H9 (cell line): ENCODE measurements at regions not wholly inside any gene's neighbourhood (a gene's known extent, or its start where the extent isn't known, plus 50 kb on each side); places are given as distances from the start of the nearest gene placed in this dataset.

Experiments used
- DNase-seq: peaks from one replicate; pipeline ENCODE4 v3.0.0-alpha.2; 2017
- H2AFZ ChIP-seq: one replicate; pipeline ENCODE4 v1.6.1; 2013; ENCODE audit warnings: mild to moderate bottlenecking, low read length, control low read depth, moderate library complexity
- H2AK5ac ChIP-seq: 2 replicates; pipeline ENCODE4 v1.6.1; 2013; ENCODE audit warnings: low read length, control low read depth, mixed read lengths; ENCODE audit not compliant: insufficient read length
- H2BK120ac ChIP-seq: one replicate; pipeline ENCODE4 v1.6.1; 2013; ENCODE audit warnings: low read depth, mild to moderate bottlenecking, low read length, control low read depth, inconsistent platforms; ENCODE audit not compliant: poor library complexity, severe bottlenecking
- H2BK12ac ChIP-seq: 2 replicates; pipeline ENCODE4 v1.6.1; 2013; ENCODE audit warnings: low read length, control low read depth, mixed read lengths, low read depth; ENCODE audit not compliant: insufficient read length
- H2BK15ac ChIP-seq: 2 replicates; pipeline ENCODE4 v1.6.1; 2013; ENCODE audit warnings: low read depth, low read length, control low read depth
- H2BK20ac ChIP-seq: one replicate; pipeline ENCODE4 v1.6.1; 2013; ENCODE audit warnings: low read depth, mild to moderate bottlenecking, low read length, control low read depth, inconsistent platforms; ENCODE audit not compliant: poor library complexity, severe bottlenecking
- H2BK5ac ChIP-seq: 2 replicates; pipeline ENCODE4 v1.6.1; 2013; ENCODE audit warnings: low read length, control low read depth, mixed read lengths; ENCODE audit not compliant: insufficient read length
- H3K14ac ChIP-seq: 2 replicates; pipeline ENCODE4 v1.6.1; 2013; ENCODE audit warnings: low read length, control low read depth; ENCODE audit not compliant: insufficient read depth
- H3K18ac ChIP-seq: 2 replicates; pipeline ENCODE4 v1.6.1; 2013; ENCODE audit warnings: low read depth, mild to moderate bottlenecking, mixed read lengths, low read length, control low read depth; ENCODE audit not compliant: insufficient read length
- H3K23ac ChIP-seq: 2 replicates; pipeline ENCODE4 v1.6.1; 2013; ENCODE audit warnings: low read length, control low read depth, mixed read lengths, low read depth; ENCODE audit not compliant: insufficient read length
- H3K23me2 ChIP-seq: 2 replicates; pipeline ENCODE4 v1.6.1; 2013; ENCODE audit warnings: low read depth, mild to moderate bottlenecking, mixed read lengths, low read length, control low read depth; ENCODE audit not compliant: insufficient read length, poor library complexity, severe bottlenecking
- H3K27ac ChIP-seq: 2 replicates; pipeline ENCODE4 v1.5.1; 2013; ENCODE audit warnings: low read length, control low read depth, mixed read lengths, low read depth; ENCODE audit not compliant: insufficient read length
- H3K27me3 ChIP-seq: 2 replicates; pipeline ENCODE4 v1.6.1; 2013; ENCODE audit warnings: low read length, control low read depth, inconsistent platforms; ENCODE audit not compliant: insufficient read depth
- H3K4ac ChIP-seq: 2 replicates; pipeline ENCODE4 v1.6.1; 2013; ENCODE audit warnings: low read depth, mild to moderate bottlenecking, control low read depth, inconsistent platforms, low read length, moderate library complexity
- H3K4me1 ChIP-seq: 2 replicates; pipeline ENCODE4 v1.6.1; 2013; ENCODE audit warnings: low read length, control low read depth, inconsistent platforms; ENCODE audit not compliant: insufficient read depth
- H3K4me2 ChIP-seq: 2 replicates; pipeline ENCODE4 v1.6.1; 2013; ENCODE audit warnings: low read length, control low read depth, mixed read lengths; ENCODE audit not compliant: insufficient read length, insufficient read depth
- H3K56ac ChIP-seq: 2 replicates; pipeline ENCODE4 v1.6.1; 2013; ENCODE audit warnings: low read depth, mild to moderate bottlenecking, mixed read lengths, low read length, control low read depth; ENCODE audit not compliant: insufficient read length
- H3K79me1 ChIP-seq: 2 replicates; pipeline ENCODE4 v1.6.1; 2013; ENCODE audit warnings: low read depth, mild to moderate bottlenecking, moderate library complexity, low read length, control low read depth, inconsistent platforms; ENCODE audit not compliant: insufficient read depth, poor library complexity, severe bottlenecking
- H3K79me2 ChIP-seq: 2 replicates; pipeline ENCODE4 v1.6.1; 2013; ENCODE audit warnings: low read length, control low read depth, inconsistent platforms; ENCODE audit not compliant: insufficient read depth
- H3K9ac ChIP-seq: 2 replicates; pipeline ENCODE4 v1.6.1; 2013; ENCODE audit warnings: low read length, control low read depth, mixed read lengths; ENCODE audit not compliant: insufficient read length; ENCODE audit errors: extremely low read depth
- H3K9me3 ChIP-seq: one replicate; pipeline ENCODE4 v1.6.1; 2013; ENCODE audit warnings: low read depth, low read length, inconsistent platforms; ENCODE audit not compliant: control insufficient read depth
- H3T11ph ChIP-seq: one replicate; pipeline ENCODE4 v1.6.1; 2013; ENCODE audit warnings: mild to moderate bottlenecking, low read length, control low read depth, inconsistent platforms
- H4K20me1 ChIP-seq: one replicate; pipeline ENCODE4 v1.6.1; 2013; ENCODE audit not compliant: control insufficient read depth, insufficient read length, insufficient read depth
- H4K5ac ChIP-seq: 2 replicates; pipeline ENCODE4 v1.6.1; 2013; ENCODE audit warnings: low read depth, mild to moderate bottlenecking, mixed read lengths, low read length, control low read depth; ENCODE audit not compliant: insufficient read length
- H4K8ac ChIP-seq: replicated peaks from 2 replicates; pipeline ENCODE4 v1.6.1; 2013; ENCODE audit warnings: low read length, control low read depth, mixed read lengths, low read depth; ENCODE audit not compliant: insufficient read length
- H4K91ac ChIP-seq: 2 replicates; pipeline ENCODE4 v1.6.1; 2013; ENCODE audit warnings: low read depth, mild to moderate bottlenecking, moderate library complexity, mixed read lengths, low read length, control low read depth; ENCODE audit not compliant: insufficient read length
- H3K27ac Mint-ChIP-seq, 3 experiments: 2 replicates in 2 of 3; 3 replicates in 1 of 3; pipeline ENCODE4 v1.8.0; 2020 to 2021; ENCODE audit warnings: mixed read lengths in 3 of 3, mild to moderate bottlenecking in 1 of 3, moderate library complexity in 1 of 3
- H3K27me3 Mint-ChIP-seq: 2 replicates; pipeline ENCODE4 v1.8.0; 2021; ENCODE audit warnings: low read depth, mild to moderate bottlenecking, moderate library complexity, mixed read lengths
- H3K36me3 Mint-ChIP-seq, 3 experiments: 2 replicates in 2 of 3; 3 replicates in 1 of 3; pipeline ENCODE4 v1.8.0; 2020 to 2021; ENCODE audit warnings: low read depth in 3 of 3, mixed read lengths in 3 of 3; ENCODE audit not compliant: insufficient read depth in 1 of 3
- H3K4me1 Mint-ChIP-seq, 2 experiments: 2 replicates each; pipeline ENCODE4 v1.8.0; 2020; ENCODE audit warnings: mixed read lengths in 2 of 2
- H3K4me3 Mint-ChIP-seq, 2 experiments: 2 replicates in 1 of 2; 3 replicates in 1 of 2; pipeline ENCODE4 v1.8.0; 2020 to 2021; ENCODE audit warnings: mild to moderate bottlenecking in 2 of 2, mixed read lengths in 2 of 2, moderate library complexity in 1 of 2
- H3K9me3 Mint-ChIP-seq, 2 experiments: 2 replicates in 1 of 2; 3 replicates in 1 of 2; pipeline ENCODE4 v1.8.0; 2020; ENCODE audit warnings: mild to moderate bottlenecking in 2 of 2, mixed read lengths in 2 of 2, moderate library complexity in 1 of 2
- WGBS: extraction: QIAGEN DNeasy Blood & Tissue Kit; methylation state at CpG from one replicate; pipeline ENCODE4 v1.1.7; 2013; ENCODE audit warnings: missing lambda C conversion rate, low lambda C conversion rate, mixed read lengths; ENCODE audit not compliant: insufficient read length; ENCODE audit errors: extremely low coverage; 5-methylcytosine and 5-hydroxymethylcytosine counted together
- TF ChIP-seq, protein P1 (sequence below): fragments of 200-600 bp; sonication (generic); conservative IDR thresholded peaks from 3 replicates; pipeline ENCODE4 v1.8.0; 2021; ENCODE audit warnings: antibody characterized with exemption, mild to moderate bottlenecking

DNA sequence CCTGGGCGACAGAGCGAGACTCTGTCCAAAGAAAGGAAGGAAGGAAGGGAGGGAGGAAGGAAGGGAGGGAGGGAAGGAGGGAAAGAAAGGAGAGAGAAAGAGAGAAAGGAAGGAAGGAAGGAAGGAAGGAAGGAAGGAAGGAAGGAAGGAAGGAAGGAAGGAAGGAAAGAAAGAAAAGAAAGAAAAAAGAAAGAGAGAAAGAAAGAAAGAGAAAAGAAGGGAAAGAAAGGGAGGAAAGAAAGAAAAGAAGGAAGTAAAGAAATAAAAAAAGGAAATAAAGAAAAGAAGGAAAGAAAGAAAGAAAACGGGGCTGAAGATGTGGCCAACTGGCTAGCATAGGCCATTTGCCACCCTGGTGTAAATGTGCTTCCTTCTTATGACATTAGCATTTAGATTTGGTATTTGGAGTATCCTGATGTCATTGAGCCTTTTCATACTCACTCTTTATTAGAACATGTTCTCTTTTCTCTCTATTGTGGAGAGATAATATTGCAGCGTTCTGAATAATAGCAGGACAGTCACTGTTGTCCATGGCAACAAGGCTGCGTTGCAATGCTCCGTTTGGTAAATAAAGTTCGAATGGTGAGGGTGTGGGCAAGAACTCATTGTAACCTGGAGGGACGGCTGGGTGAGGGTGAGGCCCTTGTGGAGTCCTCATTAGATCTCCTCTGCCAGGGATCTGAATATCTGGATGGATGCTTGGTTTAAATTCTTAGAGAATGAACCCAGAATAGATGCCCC is 173.9 kb upstream of the UBL3 start:
- Histone ChIP-seq H3K4ac (no peak overlapping the region), H3K79me1 (no peaks in the 10 kb centered on the region), H3K27me3 (no peaks in the 10 kb centered on the region; the same call in 1 of the 2 replicates), H4K8ac (no peak overlapping the region), H2AFZ (no peak overlapping the region), H3K56ac (no peak overlapping the region), H4K91ac (no peak overlapping the region), H3K23me2 (no peaks in the 10 kb centered on the region), H2BK15ac (no peak overlapping the region), H3K23ac (no peak overlapping the region), H4K20me1 (no peaks in the 10 kb centered on the region), H3K18ac (no peak overlapping the region), H2BK5ac (no peak overlapping the region), H3T11ph (no peak overlapping the region), H2AK5ac (no peak overlapping the region), H2BK12ac (no peak overlapping the region), H3K9me3 (no peaks in the 10 kb centered on the region), H3K79me2 (no peaks in the 10 kb centered on the region), H2BK120ac (no peak overlapping the region), H3K4me1 (peaks cover 7% of the 10 kb centered on the region; the same call in 1 of the 2 replicates), H3K9ac (no peak overlapping the region), H3K4me2 (no peak overlapping the region), H3K27ac (no peak overlapping the region), H2BK20ac (no peak overlapping the region), H3K14ac (no peak overlapping the region), H4K5ac (no peak overlapping the region)
- H3K36me3 Mint-ChIP-seq: no peaks in the 10 kb centered on the region
- DNase-seq: no peak
- H3K27me3 Mint-ChIP-seq: peaks cover 6% of the 10 kb centered on the region
- H3K9me3 Mint-ChIP-seq: no peaks in the 10 kb centered on the region; a peak in 1 of 5 replicates
- TF ChIP-seq, protein P1, sequence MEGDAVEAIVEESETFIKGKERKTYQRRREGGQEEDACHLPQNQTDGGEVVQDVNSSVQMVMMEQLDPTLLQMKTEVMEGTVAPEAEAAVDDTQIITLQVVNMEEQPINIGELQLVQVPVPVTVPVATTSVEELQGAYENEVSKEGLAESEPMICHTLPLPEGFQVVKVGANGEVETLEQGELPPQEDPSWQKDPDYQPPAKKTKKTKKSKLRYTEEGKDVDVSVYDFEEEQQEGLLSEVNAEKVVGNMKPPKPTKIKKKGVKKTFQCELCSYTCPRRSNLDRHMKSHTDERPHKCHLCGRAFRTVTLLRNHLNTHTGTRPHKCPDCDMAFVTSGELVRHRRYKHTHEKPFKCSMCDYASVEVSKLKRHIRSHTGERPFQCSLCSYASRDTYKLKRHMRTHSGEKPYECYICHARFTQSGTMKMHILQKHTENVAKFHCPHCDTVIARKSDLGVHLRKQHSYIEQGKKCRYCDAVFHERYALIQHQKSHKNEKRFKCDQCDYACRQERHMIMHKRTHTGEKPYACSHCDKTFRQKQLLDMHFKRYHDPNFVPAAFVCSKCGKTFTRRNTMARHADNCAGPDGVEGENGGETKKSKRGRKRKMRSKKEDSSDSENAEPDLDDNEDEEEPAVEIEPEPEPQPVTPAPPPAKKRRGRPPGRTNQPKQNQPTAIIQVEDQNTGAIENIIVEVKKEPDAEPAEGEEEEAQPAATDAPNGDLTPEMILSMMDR: no peak
- H3K27ac Mint-ChIP-seq: peak overlapping the region in 1 of 3 experiments; percentile 16; a peak in 1 of 7 replicates
- H3K4me1 Mint-ChIP-seq: peaks cover 12 to 13% of the 10 kb centered on the region in 2 experiments
- 100% methylated on average over 1 of the region's 8 CpGs for WGBS
- H3K4me3 Mint-ChIP-seq: no peak overlapping the region
